M059J (cell line): ENCODE measurements at regions not wholly inside any gene's neighbourhood (a gene's known extent, or its start where the extent isn't known, plus 50 kb on each side); places are given as distances from the start of the nearest gene placed in this dataset.

Experiments
- DNase-seq: peaks from one replicate; pipeline ENCODE4 v3.0.0-alpha.2; 2012; ENCODE audit warnings: low read depth

- DNase-seq = no peak
Observed at GRCh38 chr16:50924759-50925545, 183.1 kb downstream of the CYLD start.

- no peak for DNase-seq
Observed at GRCh38 chr16:50917950-50918703, 176.2 kb downstream of the CYLD start.

- no peak for DNase-seq
Observed at GRCh38 chr16:50916040-50916439, 174.2 kb downstream of the CYLD start.

- no peak for DNase-seq
Observed at GRCh38 chr16:50915120-50915519, 173.2 kb downstream of the CYLD start.

GRCh38 chr16:50910736-50911100, 168.8 kb downstream of the CYLD start:
- DNase-seq = no peak

GRCh38 chr16:50909831-50910735, 168.2 kb downstream of the CYLD start:
- no peak for DNase-seq

- DNase-seq = no peak
Observed at GRCh38 chr16:50908468-50908867, 166.6 kb downstream of the CYLD start.

- no peak for DNase-seq
Observed at GRCh38 chr16:50906454-50906853, 164.6 kb downstream of the CYLD start.

GRCh38 chr16:50902457-50902856, 160.6 kb downstream of the CYLD start:
- no peak for DNase-seq

- DNase-seq = no peak
Observed at GRCh38 chr16:50901062-50901461, 159.2 kb downstream of the CYLD start.

- no peak for DNase-seq
Observed at GRCh38 chr16:50900391-50900942, 158.6 kb downstream of the CYLD start.

- DNase-seq = no peak
Observed at GRCh38 chr16:50899951-50900350, 158.1 kb downstream of the CYLD start.

- no peak for DNase-seq
Observed at GRCh38 chr16:50889746-50890145, 147.9 kb downstream of the CYLD start.

GRCh38 chr16:50889276-50889675, 147.4 kb downstream of the CYLD start:
- DNase-seq = no peak

GRCh38 chr16:50888486-50889261, 146.8 kb downstream of the CYLD start:
- DNase-seq = no peak

- no peak for DNase-seq
Observed at GRCh38 chr16:50887500-50888298, 145.8 kb downstream of the CYLD start.

GRCh38 chr16:50884066-50884860, 142.4 kb downstream of the CYLD start:
- peak; percentile 12 for DNase-seq

GRCh38 chr16:50881956-50882355, 140.1 kb downstream of the CYLD start:
- DNase-seq = no peak

GRCh38 chr16:50881331-50881830, 139.5 kb downstream of the CYLD start:
- DNase-seq = peak; percentile 34
